ENCODE measurements at regions not wholly inside any gene's neighbourhood (a gene's known extent, or its start where the extent isn't known, plus 50 kb on each side); places are given as distances from the start of the nearest gene placed in this dataset.

GRCh38 chr12:34109390-34109789 lies 87.1 kb downstream of the ALG10 start:
- TF ChIP-seq CTCF (IDR thresholded peaks at IDR 0.05) = no peak
- no peak for TF ChIP-seq EZH2 (IDR thresholded peaks at IDR 0.05)
